GM12878 (cell line): ENCODE measurements at regions not wholly inside any gene's neighbourhood (a gene's known extent, or its start where the extent isn't known, plus 50 kb on each side); places are given as distances from the start of the nearest gene placed in this dataset.

ENCODE experiments used
- ATAC-seq: fragments of 200-7000 bp; cut with Tn5 transposase; 3 replicates; pipeline ENCODE4 v1.9.1; 2020; ENCODE audit warnings: mild to moderate bottlenecking, moderate library complexity
- BruUV-seq: library from RNA; stranded (reverse); fragments of 400-500 nt; replicated peaks from 2 replicates; lab custom pipeline; 2021; lab: Mats Ljungman, UMichigan
- CTCF ChIA-PET: fragments of 300-600 bp; sonication (Branson Sonifier 250); formaldehyde crosslinking; extraction: SDS; loops from one replicate; lab custom pipeline; 2021; ENCODE audit warnings: inconsistent platforms; lab: Yijun Ruan, JAX
- POLR2A ChIA-PET: fragments of 350-600 bp; formaldehyde crosslinking; extraction: SDS; loops from one replicate; lab custom pipeline; 2021; ENCODE audit warnings: inconsistent platforms; lab: Charles Lee
- RAD21 ChIA-PET: fragments of 300-600 bp; sonication (Branson Sonifier 250); formaldehyde crosslinking; loops from one replicate; lab custom pipeline; 2023; ENCODE audit warnings: antibody characterized with exemption; ENCODE audit not compliant: unreplicated experiment; lab: Charles Lee
- SMC1A ChIA-PET: fragments of 300-600 bp; sonication (Branson Sonifier 250); formaldehyde crosslinking; loops from one replicate; lab custom pipeline; 2023; ENCODE audit not compliant: unreplicated experiment, uncharacterized antibody; lab: Charles Lee
- DNase-seq: peaks from one replicate; pipeline ENCODE4 v3.0.0-alpha.2; 2011; ENCODE audit warnings: low read depth, low spot score
- FAIRE-seq: peaks from 3 replicates; lab custom pipeline; 2011; peaks lifted over from hg19 to GRCh38; lab: Jason Lieb, UNC
- H2AFZ ChIP-seq: 2 replicates; pipeline ENCODE4 v1.6.0; 2011; ENCODE audit warnings: low read depth, low read length, control low read depth; ENCODE audit not compliant: control insufficient read depth
- H3K27ac ChIP-seq: 2 replicates; pipeline ENCODE4 v1.5.1; 2011; ENCODE audit warnings: control low read depth; ENCODE audit not compliant: control insufficient read depth, insufficient read depth
- H3K27me3 ChIP-seq, 2 experiments: replicated peaks in 1 of 2; 2 replicates each; pipeline versions ENCODE4 v1.6.0 to v1.6.1; 2011; ENCODE audit warnings: low read length in 1 of 2; ENCODE audit not compliant: control insufficient read depth in 2 of 2, insufficient read depth in 2 of 2
- H3K36me3 ChIP-seq, 2 experiments: 2 replicates each; pipeline ENCODE4 v1.5.1; 2011; ENCODE audit warnings: low read length in 1 of 2; ENCODE audit not compliant: control insufficient read depth in 2 of 2, insufficient read depth in 2 of 2
- H3K4me1 ChIP-seq: 2 replicates; pipeline ENCODE4 v1.6.1; 2011; ENCODE audit warnings: mild to moderate bottlenecking, low read length, moderate library complexity, mixed read lengths; ENCODE audit not compliant: control insufficient read depth, insufficient read depth
- H3K4me2 ChIP-seq: 2 replicates; pipeline ENCODE4 v1.6.0; 2011; ENCODE audit warnings: control low read depth; ENCODE audit not compliant: control insufficient read depth, insufficient read depth
- H3K4me3 ChIP-seq: fragments of 200-600 bp; sonication (generic); 2 replicates; pipeline ENCODE4 v1.5.1; 2016
- H3K79me2 ChIP-seq: 2 replicates; pipeline ENCODE4 v1.6.0; 2011; ENCODE audit warnings: low read length; ENCODE audit not compliant: control insufficient read depth, insufficient read depth
- H3K9ac ChIP-seq: 2 replicates; pipeline ENCODE4 v1.8.0; 2011; ENCODE audit warnings: low read length, control low read depth, mixed read lengths; ENCODE audit not compliant: control insufficient read depth, insufficient read depth
- H3K9me3 ChIP-seq: replicated peaks from 3 replicates; pipeline ENCODE4 v1.5.1; 2011; ENCODE audit warnings: mild to moderate bottlenecking, low read length; ENCODE audit not compliant: control insufficient read depth, insufficient read depth
- H4K20me1 ChIP-seq: 2 replicates; pipeline ENCODE4 v1.6.0; 2011; ENCODE audit not compliant: control insufficient read depth, insufficient read depth
- CBX5 ChIP-seq: sonication (generic); IDR thresholded peaks from 2 replicates; pipeline ENCODE4 v1.6.1; 2016; ENCODE audit warnings: low read depth, moderate library complexity, mild to moderate bottlenecking, inconsistent platforms
- ESRRA ChIP-seq: IDR thresholded peaks from 2 replicates; pipeline ENCODE4 v1.6.1; 2012; ENCODE audit warnings: mild to moderate bottlenecking, low read length, improper control_type of control experiment
- IKZF2 ChIP-seq, 2 experiments: fragments of 450-650 bp; IDR thresholded peaks; 2 replicates each; pipeline ENCODE4 v1.6.1; 2017; ENCODE audit warnings: mild to moderate bottlenecking in 2 of 2, moderate library complexity in 2 of 2
- LARP7 ChIP-seq: fragments of 450-650 bp; IDR thresholded peaks from 2 replicates; pipeline ENCODE4 v1.6.1; 2017; ENCODE audit warnings: mild to moderate bottlenecking
- MTA3 ChIP-seq: IDR thresholded peaks from 2 replicates; pipeline ENCODE4 v1.6.1; 2012; ENCODE audit warnings: low read length, inconsistent platforms, borderline replicate concordance
- MYC ChIP-seq: IDR thresholded peaks from 2 replicates; pipeline ENCODE4 v1.6.1; 2011; ENCODE audit warnings: mild to moderate bottlenecking, low read length, moderate library complexity, inconsistent platforms; ENCODE audit not compliant: insufficient read depth, insufficient replicate concordance, insufficient read length, severe bottlenecking
- NBN ChIP-seq: fragments of 450-650 bp; IDR thresholded peaks from 2 replicates; pipeline ENCODE4 v1.6.1; 2016
- RUNX3 ChIP-seq: IDR thresholded peaks from 2 replicates; pipeline ENCODE4 v1.6.1; 2012; ENCODE audit warnings: low read length, inconsistent platforms
- SMC3 ChIP-seq: IDR thresholded peaks from 2 replicates; pipeline ENCODE4 v1.6.1; 2011; ENCODE audit warnings: low read length, improper control_type of control experiment, borderline replicate concordance
- STAT3 ChIP-seq: IDR thresholded peaks from 2 replicates; pipeline ENCODE4 v1.6.1; 2011; ENCODE audit warnings: low read depth, low read length, improper control_type of control experiment
- WGBS: methylation state at CpG from one replicate; pipeline ENCODE4 v1.1.6; 2016; ENCODE audit warnings: low lambda C conversion rate; ENCODE audit not compliant: insufficient replicate concordance, insufficient coverage; ENCODE audit errors: missing lambda C conversion rate; 5-methylcytosine and 5-hydroxymethylcytosine counted together
- in situ Hi-C: fragments of 300-500 bp; cut with MboI; formaldehyde crosslinking; loops from 9 replicates; pipeline ENCODE4 v1.14.3; 2018; ENCODE audit warnings: mixed read lengths
- intact Hi-C: fragments of 100-400 bp; cut with micrococcal nuclease; formaldehyde crosslinking; loops from one replicate; pipeline ENCODE4 v1.14.2; 2022; ENCODE audit not compliant: unreplicated experiment
- TF ChIP-seq, protein P1 (sequence below): IDR thresholded peaks from 2 replicates; pipeline ENCODE4 v1.6.1; 2012; ENCODE audit warnings: low read depth, low read length, improper control_type of control experiment
- TF ChIP-seq, protein P2 (sequence below): fragments of 150-350 bp; IDR thresholded peaks from 2 replicates; pipeline ENCODE4 v1.6.1; 2014; ENCODE audit warnings: mild to moderate bottlenecking, low read depth, low read length

DNA sequence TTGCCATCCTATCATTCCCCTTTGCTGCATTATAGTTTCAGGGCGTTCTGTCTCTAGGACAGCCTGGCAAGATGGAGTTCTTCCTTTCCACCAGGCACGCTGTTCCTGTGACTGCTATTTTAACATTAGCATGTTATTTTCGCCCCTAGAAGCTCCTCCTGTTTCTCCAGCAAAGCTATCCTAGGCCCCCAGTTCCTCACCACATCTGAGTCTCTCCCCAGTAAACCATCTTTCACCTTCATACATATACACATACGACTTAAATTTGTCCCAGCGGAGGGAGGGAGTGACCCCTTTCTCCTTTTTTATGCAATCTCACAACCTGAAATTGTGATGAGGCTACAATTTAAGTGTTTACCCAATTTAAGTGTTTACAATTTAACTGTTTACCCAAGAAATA lies 66.7 kb upstream of the FRMD6 start:
- no peaks in the 10 kb centered on the region for H4K20me1 ChIP-seq
- H3K9ac ChIP-seq = no peak overlapping the region
- H3K27ac ChIP-seq = no peak overlapping the region
- ChIA-PET SMC1A (interaction anchor here (1.3 kb wide), 1 partner anchor 22 kb away, joined by 3 read pairs; no protein-coding TSS in a partner anchor), POLR2A (no interaction called here), RAD21 (no interaction called here), CTCF (no interaction called here)
- intact Hi-C loops = no loop called here
- H3K79me2 ChIP-seq = no peaks in the 10 kb centered on the region
- H3K4me2 ChIP-seq = no peak overlapping the region
- in situ Hi-C loops = no loop called here
- TF ChIP-seq MYC (no peak), SMC3 (no peak), LARP7 (no peak), NBN (no peak), RUNX3 (no peak), MTA3 (no peak), IKZF2 (IDR thresholded peaks at IDR 0.05) (no peak), STAT3 (no peak), ESRRA (no peak), CBX5 (no peak)
- TF ChIP-seq, protein P1, sequence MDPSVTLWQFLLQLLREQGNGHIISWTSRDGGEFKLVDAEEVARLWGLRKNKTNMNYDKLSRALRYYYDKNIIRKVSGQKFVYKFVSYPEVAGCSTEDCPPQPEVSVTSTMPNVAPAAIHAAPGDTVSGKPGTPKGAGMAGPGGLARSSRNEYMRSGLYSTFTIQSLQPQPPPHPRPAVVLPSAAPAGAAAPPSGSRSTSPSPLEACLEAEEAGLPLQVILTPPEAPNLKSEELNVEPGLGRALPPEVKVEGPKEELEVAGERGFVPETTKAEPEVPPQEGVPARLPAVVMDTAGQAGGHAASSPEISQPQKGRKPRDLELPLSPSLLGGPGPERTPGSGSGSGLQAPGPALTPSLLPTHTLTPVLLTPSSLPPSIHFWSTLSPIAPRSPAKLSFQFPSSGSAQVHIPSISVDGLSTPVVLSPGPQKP = no peak
- TF ChIP-seq, protein P2, sequence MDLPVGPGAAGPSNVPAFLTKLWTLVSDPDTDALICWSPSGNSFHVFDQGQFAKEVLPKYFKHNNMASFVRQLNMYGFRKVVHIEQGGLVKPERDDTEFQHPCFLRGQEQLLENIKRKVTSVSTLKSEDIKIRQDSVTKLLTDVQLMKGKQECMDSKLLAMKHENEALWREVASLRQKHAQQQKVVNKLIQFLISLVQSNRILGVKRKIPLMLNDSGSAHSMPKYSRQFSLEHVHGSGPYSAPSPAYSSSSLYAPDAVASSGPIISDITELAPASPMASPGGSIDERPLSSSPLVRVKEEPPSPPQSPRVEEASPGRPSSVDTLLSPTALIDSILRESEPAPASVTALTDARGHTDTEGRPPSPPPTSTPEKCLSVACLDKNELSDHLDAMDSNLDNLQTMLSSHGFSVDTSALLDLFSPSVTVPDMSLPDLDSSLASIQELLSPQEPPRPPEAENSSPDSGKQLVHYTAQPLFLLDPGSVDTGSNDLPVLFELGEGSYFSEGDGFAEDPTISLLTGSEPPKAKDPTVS = no peak
- H3K27me3 ChIP-seq = no peaks in the 10 kb centered on the region
- no TSS peak for BruUV-seq
- no peaks in the 10 kb centered on the region for H3K4me1 ChIP-seq
- FAIRE-seq = no peak
- 50% methylated on average over 5 of the region's 5 CpGs for WGBS
- no peaks in the 10 kb centered on the region for H3K9me3 ChIP-seq
- H3K36me3 ChIP-seq = no peaks in the 10 kb centered on the region
- ATAC-seq = no peak
- H3K4me3 ChIP-seq = no peak overlapping the region
- no peak for DNase-seq
- no peak overlapping the region for H2AFZ ChIP-seq
